HCT116 (cell line): ENCODE measurements at regions not wholly inside any gene's neighbourhood (a gene's known extent, or its start where the extent isn't known, plus 50 kb on each side); places are given as distances from the start of the nearest gene placed in this dataset.

Source experiments
- ATAC-seq: fragments of 200-7000 bp; cut with Tn5 transposase; 2 replicates; pipeline ENCODE4 v1.9.1; 2020; ENCODE audit warnings: mild to moderate bottlenecking, moderate library complexity
- BruUV-seq: library from RNA; stranded (reverse); fragments of 400-500 nt; replicated peaks from 2 replicates; lab custom pipeline; 2021; lab: Mats Ljungman, UMichigan
- CTCF ChIA-PET: fragments of 300-600 bp; sonication (Branson Sonifier 250); formaldehyde crosslinking; loops from one replicate; lab custom pipeline; 2021; ENCODE audit warnings: antibody characterized with exemption; lab: Charles Lee
- POLR2A ChIA-PET: fragments of 300-600, 350-600 bp; sonication (Branson Sonifier 250); formaldehyde crosslinking; loops from one replicate; lab custom pipeline; 2021; ENCODE audit warnings: antibody characterized with exemption; lab: Charles Lee
- RAD21 ChIA-PET, 2 experiments: fragments of 300-600 bp; sonication (Branson Sonifier 250); formaldehyde crosslinking; loops; one replicate each; lab custom pipeline; 2023; ENCODE audit warnings: low total read pairs in 2 of 2; ENCODE audit not compliant: uncharacterized antibody in 2 of 2, unreplicated experiment in 2 of 2, low non-redundant PET in 1 of 2; lab: Charles Lee
- DNase-seq: peaks from one replicate; pipeline ENCODE4 v3.0.0-alpha.2; 2010; ENCODE audit warnings: low read depth, low spot score
- H2AFZ ChIP-seq: fragments of 200-600 bp; shearing (Covaris generic), sonication (generic); 2 replicates; pipeline ENCODE4 v1.6.1; 2017; ENCODE audit warnings: low read depth, mixed run types, mixed read lengths, antibody characterized with exemption, low read length; ENCODE audit not compliant: poor library complexity, severe bottlenecking
- H3K27ac ChIP-seq: 2 replicates; pipeline ENCODE4 v1.5.1; 2012; ENCODE audit warnings: low read depth, low read length
- H3K27me3 ChIP-seq: fragments of 200-600 bp; sonication (generic); 2 replicates; pipeline ENCODE4 v1.6.1; 2016; ENCODE audit warnings: mixed run types, low read length, mixed read lengths; ENCODE audit not compliant: insufficient read depth
- H3K36me3 ChIP-seq, 2 experiments: fragments of 200-500 bp in 1 of 2; fragments of 200-600 bp in 1 of 2; sonication (Bioruptor generic) in 1 of 2; sonication (generic) in 1 of 2; 2 replicates each; pipeline versions ENCODE4 v1.5.1 to v1.6.1; 2014 to 2016; ENCODE audit warnings: low read length in 2 of 2, inconsistent platforms in 1 of 2, mixed read lengths in 1 of 2, mixed run types in 1 of 2; ENCODE audit not compliant: insufficient read depth in 2 of 2, control insufficient read depth in 1 of 2
- H3K4me1 ChIP-seq, 2 experiments: fragments of 200-600 bp in 1 of 2; sonication (generic) in 1 of 2; 2 replicates each; pipeline versions ENCODE4 v1.5.1 to v1.6.1; 2012 to 2017; ENCODE audit warnings: low read length in 2 of 2, inconsistent platforms in 1 of 2, mild to moderate bottlenecking in 1 of 2, mixed read lengths in 1 of 2, mixed run types in 1 of 2, moderate library complexity in 1 of 2; ENCODE audit not compliant: insufficient read depth in 2 of 2, control insufficient read depth in 1 of 2
- H3K4me2 ChIP-seq: fragments of 200-600 bp; sonication (generic); 2 replicates; pipeline ENCODE4 v1.6.1; 2017; ENCODE audit warnings: mixed run types, low read length, mixed read lengths
- H3K4me3 ChIP-seq, 2 experiments: fragments of 200-600 bp in 1 of 2; sonication (generic) in 1 of 2; replicated peaks in 1 of 2; 2 replicates each; pipeline ENCODE4 v1.5.1; 2011 to 2016; ENCODE audit warnings: low read length in 2 of 2, control low read depth in 1 of 2, low read depth in 1 of 2, mild to moderate bottlenecking in 1 of 2, mixed read lengths in 1 of 2, mixed run types in 1 of 2
- H3K79me2 ChIP-seq: fragments of 200-600 bp; sonication (generic); 2 replicates; pipeline ENCODE4 v1.6.1; 2017; ENCODE audit warnings: mild to moderate bottlenecking, mixed run types, low read length, moderate library complexity, mixed read lengths; ENCODE audit not compliant: insufficient read depth
- H3K9ac ChIP-seq: fragments of 200-600 bp; sonication (generic); 2 replicates; pipeline ENCODE4 v1.6.1; 2016; ENCODE audit warnings: low read length, mixed read lengths
- H3K9me2 ChIP-seq: fragments of 200-600 bp; sonication (generic), shearing (Covaris generic); 2 replicates; pipeline ENCODE4 v1.6.1; 2017; ENCODE audit warnings: mixed run types, mild to moderate bottlenecking, moderate library complexity; ENCODE audit not compliant: insufficient read depth
- H3K9me3 ChIP-seq, 2 experiments: fragments of 200-500 bp in 1 of 2; fragments of 200-600 bp in 1 of 2; sonication (Bioruptor generic) in 1 of 2; sonication (generic) in 1 of 2; 2 replicates each; pipeline ENCODE4 v1.6.1; 2014 to 2017; ENCODE audit warnings: low read length in 2 of 2, mixed read lengths in 2 of 2, inconsistent platforms in 1 of 2, low read depth in 1 of 2, mild to moderate bottlenecking in 1 of 2, mixed run types in 1 of 2, moderate library complexity in 1 of 2; ENCODE audit not compliant: control insufficient read depth in 1 of 2, insufficient read depth in 1 of 2
- H4K20me1 ChIP-seq: fragments of 200-600 bp; sonication (generic), shearing (Covaris generic); 2 replicates; pipeline ENCODE4 v1.6.1; 2017; ENCODE audit warnings: mixed run types, mild to moderate bottlenecking, moderate library complexity; ENCODE audit not compliant: insufficient read depth
- ELF1 ChIP-seq: IDR thresholded peaks from 2 replicates; pipeline ENCODE4 v1.6.1; 2012; ENCODE audit warnings: low read depth, borderline replicate concordance
- EZH2 ChIP-seq: fragments of 200-600 bp; sonication (generic); IDR thresholded peaks from 2 replicates; pipeline ENCODE4 v1.6.1; 2017; ENCODE audit warnings: antibody characterized with exemption, mixed run types
- FOSL1 ChIP-seq: IDR thresholded peaks from 2 replicates; pipeline ENCODE4 v1.6.1; 2012; ENCODE audit warnings: low read depth
- POLR2AphosphoS5 ChIP-seq: IDR thresholded peaks from 2 replicates; pipeline ENCODE4 v1.6.1; 2011; ENCODE audit warnings: mild to moderate bottlenecking, low read depth, low read length, moderate library complexity
- SP1 ChIP-seq: IDR thresholded peaks from 2 replicates; pipeline ENCODE4 v1.6.1; 2012; ENCODE audit warnings: low read depth
- ZFX ChIP-seq: fragments of 450-650 bp; IDR thresholded peaks from 2 replicates; pipeline ENCODE4 v1.6.1; 2017
- ZNF274 ChIP-seq: fragments of 200-500 bp; sonication (Bioruptor generic); IDR thresholded peaks from 2 replicates; pipeline ENCODE4 v1.6.1; 2014; ENCODE audit warnings: mild to moderate bottlenecking, low read depth, low read length, inconsistent platforms
- intact Hi-C: fragments of 100-400 bp; cut with micrococcal nuclease; formaldehyde crosslinking; loops from 2 replicates; pipeline ENCODE4 v1.10.0; 2022
- TF ChIP-seq, protein P1 (sequence below): IDR thresholded peaks from 2 replicates; pipeline ENCODE4 v1.6.1; 2011; ENCODE audit warnings: mild to moderate bottlenecking, low read length, moderate library complexity; ENCODE audit not compliant: insufficient replicate concordance; ENCODE audit errors: extremely low read depth

DNA sequence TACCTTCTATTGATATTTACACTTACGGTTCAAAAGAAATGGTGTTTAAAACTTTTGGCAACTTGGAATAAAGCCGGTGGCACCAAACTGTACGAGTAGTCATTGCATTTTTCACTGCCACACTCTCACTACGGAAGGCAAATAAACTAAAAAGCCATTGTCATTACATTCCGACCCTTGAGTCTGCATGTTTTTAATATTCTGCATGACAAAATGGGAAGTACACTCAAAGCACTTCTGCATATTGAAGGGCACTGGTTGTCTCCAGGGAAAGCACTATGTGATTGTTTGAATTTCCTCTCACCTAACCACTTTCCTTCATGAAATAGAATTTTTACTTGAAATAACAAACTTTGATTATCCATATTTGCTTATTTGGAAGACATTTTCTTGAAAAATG, 426.3 kb downstream of the CETN3 start:
- Histone ChIP-seq H3K9ac (no peak overlapping the region), H3K4me2 (no peak overlapping the region), H4K20me1 (no peaks in the 10 kb centered on the region), H2AFZ (no peak overlapping the region), H3K9me2 (no peaks in the 10 kb centered on the region), H3K4me3 (no peak overlapping the region), H3K27me3 (no peaks in the 10 kb centered on the region), H3K36me3 (no peaks in the 10 kb centered on the region), H3K79me2 (no peaks in the 10 kb centered on the region), H3K27ac (no peak overlapping the region), H3K9me3 (no peaks in the 10 kb centered on the region), H3K4me1 (no peaks in the 10 kb centered on the region)
- DNase-seq (no peak), ATAC-seq (no peak)
- TF ChIP-seq SP1 (no peak), POLR2AphosphoS5 (no peak), EZH2 (no peak), FOSL1 (no peak), ZFX (no peak), ELF1 (no peak), ZNF274 (no peak)
- TF ChIP-seq, protein P1, sequence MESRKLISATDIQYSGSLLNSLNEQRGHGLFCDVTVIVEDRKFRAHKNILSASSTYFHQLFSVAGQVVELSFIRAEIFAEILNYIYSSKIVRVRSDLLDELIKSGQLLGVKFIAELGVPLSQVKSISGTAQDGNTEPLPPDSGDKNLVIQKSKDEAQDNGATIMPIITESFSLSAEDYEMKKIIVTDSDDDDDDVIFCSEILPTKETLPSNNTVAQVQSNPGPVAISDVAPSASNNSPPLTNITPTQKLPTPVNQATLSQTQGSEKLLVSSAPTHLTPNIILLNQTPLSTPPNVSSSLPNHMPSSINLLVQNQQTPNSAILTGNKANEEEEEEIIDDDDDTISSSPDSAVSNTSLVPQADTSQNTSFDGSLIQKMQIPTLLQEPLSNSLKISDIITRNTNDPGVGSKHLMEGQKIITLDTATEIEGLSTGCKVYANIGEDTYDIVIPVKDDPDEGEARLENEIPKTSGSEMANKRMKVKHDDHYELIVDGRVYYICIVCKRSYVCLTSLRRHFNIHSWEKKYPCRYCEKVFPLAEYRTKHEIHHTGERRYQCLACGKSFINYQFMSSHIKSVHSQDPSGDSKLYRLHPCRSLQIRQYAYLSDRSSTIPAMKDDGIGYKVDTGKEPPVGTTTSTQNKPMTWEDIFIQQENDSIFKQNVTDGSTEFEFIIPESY, result no peak
- ChIA-PET POLR2A (no interaction called here), RAD21 (no interaction called here), CTCF (no interaction called here)
- BruUV-seq, result no TSS peak
- intact Hi-C loops, result no loop called here
